ENCODE measurements at regions not wholly inside any gene's neighbourhood (a gene's known extent, or its start where the extent isn't known, plus 50 kb on each side); places are given as distances from the start of the nearest gene placed in this dataset.
"Not testable (repeated sequence)": the region's sequence is repeated elsewhere in the genome, so short reads cannot be mapped to it uniquely, and the experiment has no call there.

DNA sequence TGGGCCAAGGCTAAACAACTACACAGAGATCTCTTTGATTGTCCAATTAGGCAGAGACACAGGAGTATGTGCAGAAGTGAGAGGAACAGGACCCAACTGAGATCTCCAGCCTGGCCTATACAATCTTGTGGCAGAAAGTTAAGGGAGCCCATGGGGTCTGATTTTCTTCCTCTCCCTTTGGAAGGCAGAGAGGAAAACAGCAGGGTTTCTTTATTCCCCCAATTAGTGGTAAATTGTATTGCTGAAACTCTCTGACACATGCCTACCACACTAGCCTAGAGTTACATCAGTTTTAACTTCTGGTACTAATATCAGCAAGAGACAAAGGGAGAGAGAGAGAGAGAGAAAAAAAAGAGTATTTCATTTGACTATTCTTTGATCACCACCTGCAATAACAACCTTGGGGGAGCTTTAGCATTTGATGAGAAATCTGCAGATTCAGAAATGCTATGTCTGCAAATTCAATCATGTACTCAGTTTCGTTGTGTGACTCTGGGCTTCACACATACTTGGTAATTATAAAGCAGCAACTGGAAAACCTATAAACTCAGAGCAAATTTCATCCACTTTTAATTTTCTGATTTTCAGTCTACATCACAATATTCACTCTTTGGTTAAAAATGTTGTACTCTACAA is 260.3 kb upstream of the SPTLC3 start:
- TF ChIP-seq, protein P1, sequence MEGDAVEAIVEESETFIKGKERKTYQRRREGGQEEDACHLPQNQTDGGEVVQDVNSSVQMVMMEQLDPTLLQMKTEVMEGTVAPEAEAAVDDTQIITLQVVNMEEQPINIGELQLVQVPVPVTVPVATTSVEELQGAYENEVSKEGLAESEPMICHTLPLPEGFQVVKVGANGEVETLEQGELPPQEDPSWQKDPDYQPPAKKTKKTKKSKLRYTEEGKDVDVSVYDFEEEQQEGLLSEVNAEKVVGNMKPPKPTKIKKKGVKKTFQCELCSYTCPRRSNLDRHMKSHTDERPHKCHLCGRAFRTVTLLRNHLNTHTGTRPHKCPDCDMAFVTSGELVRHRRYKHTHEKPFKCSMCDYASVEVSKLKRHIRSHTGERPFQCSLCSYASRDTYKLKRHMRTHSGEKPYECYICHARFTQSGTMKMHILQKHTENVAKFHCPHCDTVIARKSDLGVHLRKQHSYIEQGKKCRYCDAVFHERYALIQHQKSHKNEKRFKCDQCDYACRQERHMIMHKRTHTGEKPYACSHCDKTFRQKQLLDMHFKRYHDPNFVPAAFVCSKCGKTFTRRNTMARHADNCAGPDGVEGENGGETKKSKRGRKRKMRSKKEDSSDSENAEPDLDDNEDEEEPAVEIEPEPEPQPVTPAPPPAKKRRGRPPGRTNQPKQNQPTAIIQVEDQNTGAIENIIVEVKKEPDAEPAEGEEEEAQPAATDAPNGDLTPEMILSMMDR (IDR thresholded peaks at IDR 0.05), result no peak
- no peak for DNase-seq
- Histone ChIP-seq H3K4me3 (no peak overlapping the region), H3K36me3 (no peaks in the 10 kb centered on the region), H3K27ac (no peak overlapping the region), H3K9me3 (no peaks in the 10 kb centered on the region), H3K27me3 (no peaks in the 10 kb centered on the region), H3K4me1 (no peaks in the 10 kb centered on the region)
- WGBS, 2 donors, result 49 to 54% methylated on average over 1 of the region's 1 CpG
- intact Hi-C loops (cut with DNase I), result no loop called here
- no peak for ATAC-seq

DNA sequence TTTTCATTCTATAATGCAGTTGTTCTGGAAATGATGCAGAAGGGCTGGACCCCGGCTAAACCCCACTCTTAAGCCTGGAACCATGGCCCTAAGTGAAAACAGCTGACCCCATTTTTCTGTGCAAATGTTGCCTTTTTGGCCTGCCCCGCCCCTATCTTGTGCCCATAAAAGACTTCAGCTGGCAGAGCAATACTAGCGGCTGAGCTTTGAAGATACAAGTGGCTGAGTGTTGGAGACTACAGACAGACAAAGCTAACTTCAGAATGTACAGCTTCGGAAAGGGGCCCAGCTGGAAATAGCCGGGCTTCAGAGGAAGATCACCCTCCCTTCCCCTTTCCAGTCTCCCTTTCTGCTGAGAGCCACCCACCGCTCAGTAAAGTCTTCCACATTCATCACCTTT is 258.6 kb upstream of the SPTLC3 start:
- Histone ChIP-seq H3K27ac (no peak overlapping the region), H3K4me1 (no peaks in the 10 kb centered on the region), H3K4me3 (no peak overlapping the region), H3K27me3 (no peaks in the 10 kb centered on the region), H3K9me3 (no peaks in the 10 kb centered on the region), H3K36me3 (no peaks in the 10 kb centered on the region)
- TF ChIP-seq, protein P1 (IDR thresholded peaks at IDR 0.05), result no peak
- 72 to 79% methylated on average over 6 of the region's 6 CpGs for WGBS, 2 donors
- intact Hi-C loops (cut with DNase I), result no loop called here
- DNase-seq, result no peak
- ATAC-seq, result no peak

DNA sequence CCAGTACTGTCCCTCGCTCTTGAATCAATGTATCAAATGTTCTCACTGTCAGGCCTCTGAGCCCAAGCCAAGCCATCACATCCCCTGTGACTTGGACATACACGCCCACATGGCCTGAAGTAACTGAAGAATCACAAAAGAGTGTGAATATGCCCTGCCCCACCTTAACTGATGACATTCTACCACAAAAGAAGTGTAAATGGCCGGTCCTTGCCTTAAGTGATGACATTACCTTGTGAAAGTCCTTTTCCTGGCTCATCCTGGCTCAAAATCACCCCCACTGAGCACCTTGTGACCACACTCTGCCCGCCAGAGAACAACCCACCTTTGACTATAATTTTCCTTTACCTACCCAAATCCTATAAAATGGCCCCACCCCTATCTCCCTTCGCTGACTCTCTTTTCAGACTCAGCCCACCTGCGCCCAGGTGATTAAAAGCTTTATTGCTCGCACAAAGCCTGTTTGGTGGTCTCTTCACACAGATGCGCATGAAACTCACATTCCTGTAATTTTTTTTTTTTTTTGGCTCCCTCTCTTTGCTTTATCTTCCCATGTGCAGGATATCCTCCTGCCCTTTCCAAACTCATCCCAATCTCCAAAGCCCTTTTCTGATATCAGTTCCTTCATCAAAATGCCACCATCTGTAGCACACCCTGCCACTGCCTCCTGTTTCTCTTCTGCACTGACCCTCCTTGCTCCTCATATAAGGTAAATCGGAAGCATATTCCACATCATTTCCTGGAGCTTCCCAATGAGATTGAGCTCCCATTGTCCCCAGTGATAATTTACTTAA is 255.7 kb upstream of the SPTLC3 start:
- H3K36me3 ChIP-seq; H3K4me1 ChIP-seq; intact Hi-C loops (cut with DNase I); ATAC-seq; H3K27ac ChIP-seq; H3K4me3 ChIP-seq; H3K27me3 ChIP-seq; DNase-seq; H3K9me3 ChIP-seq: not testable (repeated sequence)
- 75 to 82% methylated on average over 9 of the region's 9 CpGs for WGBS, 2 donors

DNA sequence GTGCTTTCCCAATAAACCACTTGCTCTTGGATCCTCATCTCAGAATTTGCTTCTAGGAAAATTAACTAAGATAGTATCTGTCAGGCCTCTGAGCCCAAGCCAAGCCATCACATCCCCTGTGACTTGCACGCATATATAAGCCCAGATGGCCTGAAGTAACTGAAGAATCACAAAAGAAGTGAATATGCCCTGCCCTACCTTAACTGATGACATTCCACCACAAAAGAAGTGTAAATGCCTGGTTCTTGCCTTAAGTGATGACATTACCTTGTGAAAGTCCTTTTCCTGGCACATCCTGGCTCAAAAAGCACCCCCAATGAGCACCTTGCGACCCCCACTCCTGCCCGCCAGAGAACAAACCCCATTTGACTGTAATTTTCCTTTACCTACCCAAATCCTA is 255.0 kb upstream of the SPTLC3 start:
- H3K27me3 ChIP-seq; H3K9me3 ChIP-seq; H3K4me1 ChIP-seq; DNase-seq; H3K4me3 ChIP-seq; H3K27ac ChIP-seq; intact Hi-C loops (cut with DNase I); ATAC-seq; H3K36me3 ChIP-seq: not testable (repeated sequence)
- 82 to 85% methylated on average over 3 of the region's 3 CpGs for WGBS, 2 donors

DNA sequence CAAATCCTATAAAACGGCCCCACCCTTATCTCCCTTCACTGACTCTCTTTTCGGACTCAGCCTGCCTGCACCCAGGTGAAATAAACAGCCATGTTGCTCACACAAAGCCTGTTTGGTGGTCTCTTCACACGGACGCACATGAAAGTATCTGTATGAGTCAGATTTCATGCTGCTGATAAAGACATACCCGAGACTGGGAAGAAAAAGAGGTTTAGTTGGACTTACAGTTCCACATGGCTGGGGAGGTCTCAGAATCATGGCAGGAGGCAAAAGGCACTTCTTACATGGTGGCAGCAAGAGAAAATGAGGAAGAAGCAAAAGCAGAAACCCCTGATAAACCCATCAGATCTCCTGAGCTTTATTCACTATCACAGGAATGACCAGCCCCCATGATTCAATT is 249.3 kb upstream of the SPTLC3 start:
- H3K27ac ChIP-seq; H3K4me1 ChIP-seq; H3K36me3 ChIP-seq; H3K9me3 ChIP-seq; H3K27me3 ChIP-seq; ATAC-seq; intact Hi-C loops (cut with DNase I); H3K4me3 ChIP-seq; DNase-seq: not testable (repeated sequence)
- WGBS, 2 donors, result 71 to 85% methylated on average over 3 of the region's 5 CpGs

DNA sequence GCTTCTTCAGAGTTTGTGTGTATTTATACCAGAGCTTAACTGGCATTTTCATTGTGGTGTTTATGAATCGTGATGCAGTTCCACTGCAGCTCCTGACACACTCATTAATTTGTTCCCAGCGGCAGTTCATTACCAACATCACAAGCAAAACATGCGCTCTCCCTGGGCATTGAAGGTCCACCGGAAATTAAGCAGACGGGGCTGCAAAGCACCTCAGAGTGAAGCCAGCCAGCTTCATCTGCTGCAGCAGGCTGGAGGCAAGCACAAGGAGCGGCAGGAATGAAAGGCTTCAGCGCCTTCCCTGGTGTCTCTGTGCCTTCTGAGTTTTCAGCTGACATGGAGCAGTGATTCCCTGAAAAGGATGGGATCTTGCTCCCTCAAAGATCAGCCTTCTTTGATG is 246.0 kb upstream of the SPTLC3 start:
- H3K27me3 ChIP-seq, result no peaks in the 10 kb centered on the region
- WGBS, 2 donors, result 21 to 25% methylated on average over 7 of the region's 7 CpGs
- no peaks in the 10 kb centered on the region for H3K9me3 ChIP-seq
- H3K27ac ChIP-seq, result no peak overlapping the region
- H3K4me3 ChIP-seq, result no peak overlapping the region
- intact Hi-C loops (cut with DNase I), result no loop called here
- ATAC-seq (peak in 1 of 8 donors; percentile 35), DNase-seq (no peak)
- no peaks in the 10 kb centered on the region for H3K36me3 ChIP-seq
- H3K4me1 ChIP-seq, result no peaks in the 10 kb centered on the region
- TF ChIP-seq, protein P1 (IDR thresholded peaks at IDR 0.05), result no peak

All from heart right ventricle (tissue), 16 donors.